ENCODE measurements at regions not wholly inside any gene's neighbourhood (a gene's known extent, or its start where the extent isn't known, plus 50 kb on each side); places are given as distances from the start of the nearest gene placed in this dataset.

DNA sequence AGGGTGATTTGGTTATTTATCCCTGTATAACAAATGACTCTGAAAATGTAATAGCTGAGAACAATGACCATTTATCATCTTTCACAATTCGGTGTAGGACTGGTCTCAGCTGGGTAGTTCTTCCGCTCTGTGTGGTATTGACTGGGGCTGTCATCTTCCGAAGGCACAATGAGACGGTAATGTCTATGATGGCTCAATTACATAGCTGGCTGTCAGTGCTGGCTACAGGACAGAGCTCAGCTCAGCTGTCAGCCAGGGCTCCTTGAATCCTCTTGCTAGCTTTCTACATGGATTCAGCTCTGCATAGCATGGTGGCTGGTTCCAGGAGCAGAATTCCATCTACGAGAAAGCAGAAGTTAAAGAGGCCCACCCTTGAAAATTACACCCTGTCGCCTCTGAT, 483.8 kb downstream of the TDRD15 start:
- TF ChIP-seq EZH2phosphoT487 (IDR thresholded peaks at IDR 0.05; ENCODE audit: low read depth): no peak
- TF ChIP-seq, protein P1, sequence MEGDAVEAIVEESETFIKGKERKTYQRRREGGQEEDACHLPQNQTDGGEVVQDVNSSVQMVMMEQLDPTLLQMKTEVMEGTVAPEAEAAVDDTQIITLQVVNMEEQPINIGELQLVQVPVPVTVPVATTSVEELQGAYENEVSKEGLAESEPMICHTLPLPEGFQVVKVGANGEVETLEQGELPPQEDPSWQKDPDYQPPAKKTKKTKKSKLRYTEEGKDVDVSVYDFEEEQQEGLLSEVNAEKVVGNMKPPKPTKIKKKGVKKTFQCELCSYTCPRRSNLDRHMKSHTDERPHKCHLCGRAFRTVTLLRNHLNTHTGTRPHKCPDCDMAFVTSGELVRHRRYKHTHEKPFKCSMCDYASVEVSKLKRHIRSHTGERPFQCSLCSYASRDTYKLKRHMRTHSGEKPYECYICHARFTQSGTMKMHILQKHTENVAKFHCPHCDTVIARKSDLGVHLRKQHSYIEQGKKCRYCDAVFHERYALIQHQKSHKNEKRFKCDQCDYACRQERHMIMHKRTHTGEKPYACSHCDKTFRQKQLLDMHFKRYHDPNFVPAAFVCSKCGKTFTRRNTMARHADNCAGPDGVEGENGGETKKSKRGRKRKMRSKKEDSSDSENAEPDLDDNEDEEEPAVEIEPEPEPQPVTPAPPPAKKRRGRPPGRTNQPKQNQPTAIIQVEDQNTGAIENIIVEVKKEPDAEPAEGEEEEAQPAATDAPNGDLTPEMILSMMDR (IDR thresholded peaks at IDR 0.05; ENCODE audit: low read depth, low read length): no peak
- Histone ChIP-seq H3K9me3 (ENCODE audit: insufficient read depth, low read length) (no peaks in the 10 kb centered on the region), H2AFZ (ENCODE audit: low read depth, low read length) (no peak overlapping the region), H3K36me3 (replicated peaks; ENCODE audit: low read depth, low read length) (no peaks in the 10 kb centered on the region), H4K20me1 (ENCODE audit: insufficient read depth, low read length) (no peaks in the 10 kb centered on the region), H3K79me2 (ENCODE audit: low read length) (no peaks in the 10 kb centered on the region), H3K4me1 (ENCODE audit: low read length) (no peaks in the 10 kb centered on the region), H3K9ac (ENCODE audit: low read length) (no peak overlapping the region), H3K27ac (ENCODE audit: low read length) (no peak overlapping the region), H3K4me2 (ENCODE audit: low read length) (no peak overlapping the region), H3K27me3 (ENCODE audit: low read depth, low read length) (no peaks in the 10 kb centered on the region), H3K4me3 (ENCODE audit: low read length) (no peak overlapping the region)

DNA sequence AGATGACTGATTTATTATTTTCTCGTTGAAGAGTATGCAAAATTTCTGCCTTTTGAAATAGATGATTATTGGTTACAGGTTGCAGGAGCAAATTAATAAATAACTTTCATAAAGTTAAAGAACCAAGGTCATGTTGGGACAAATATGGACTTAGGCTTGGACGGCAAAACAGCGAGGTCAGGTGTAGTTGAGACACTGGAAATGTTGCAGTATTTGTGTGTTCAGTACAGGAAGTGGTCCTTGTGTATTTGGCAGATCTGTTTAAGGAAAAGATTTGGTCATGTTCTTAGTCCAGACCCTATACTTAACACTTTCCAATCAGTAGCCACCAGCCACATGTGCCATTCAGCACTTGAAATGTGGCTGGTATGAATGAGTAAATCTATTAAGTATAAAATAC, 486.5 kb downstream of the TDRD15 start:
- Histone ChIP-seq H3K27me3 (ENCODE audit: low read depth, low read length) (no peaks in the 10 kb centered on the region), H3K4me3 (ENCODE audit: low read length) (no peak overlapping the region), H3K79me2 (ENCODE audit: low read length) (no peaks in the 10 kb centered on the region), H3K9ac (ENCODE audit: low read length) (no peak overlapping the region), H2AFZ (ENCODE audit: low read depth, low read length) (no peak overlapping the region), H4K20me1 (ENCODE audit: insufficient read depth, low read length) (no peaks in the 10 kb centered on the region), H3K36me3 (replicated peaks; ENCODE audit: low read depth, low read length) (no peaks in the 10 kb centered on the region), H3K27ac (ENCODE audit: low read length) (no peak overlapping the region), H3K4me1 (ENCODE audit: low read length) (no peaks in the 10 kb centered on the region), H3K9me3 (ENCODE audit: insufficient read depth, low read length) (no peaks in the 10 kb centered on the region), H3K4me2 (ENCODE audit: low read length) (no peak overlapping the region)
- no peak for TF ChIP-seq EZH2phosphoT487 (IDR thresholded peaks at IDR 0.05; ENCODE audit: low read depth)
- TF ChIP-seq, protein P1 (IDR thresholded peaks at IDR 0.05; ENCODE audit: low read depth, low read length): no peak

DNA sequence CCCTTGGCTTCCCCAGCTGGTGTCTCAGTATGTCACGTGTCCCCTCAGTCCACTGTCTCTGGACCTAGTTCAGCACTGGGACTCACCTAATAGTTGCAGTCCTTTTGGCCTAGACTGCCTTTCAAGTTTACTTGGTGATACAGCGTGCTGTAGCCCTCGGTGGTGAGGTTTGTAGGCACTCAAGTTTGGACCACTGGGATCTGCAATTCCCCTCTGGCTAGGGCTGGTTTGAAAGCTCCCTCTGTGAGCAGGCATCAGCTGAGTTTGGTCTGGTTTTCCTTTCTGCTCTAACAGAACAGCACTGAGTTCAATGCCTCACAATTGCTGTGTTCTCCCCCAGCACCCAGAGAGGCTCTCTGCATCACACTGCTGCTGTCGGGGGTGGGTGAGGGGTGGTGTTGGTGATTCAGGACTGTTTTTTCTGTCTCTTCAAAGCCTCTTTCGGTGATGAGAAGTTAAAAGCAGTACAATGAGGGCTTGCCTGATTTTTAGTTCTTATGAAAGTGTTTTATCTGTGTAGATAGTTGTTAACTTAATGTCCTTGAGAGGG, 494.2 kb downstream of the TDRD15 start:
- TF ChIP-seq, protein P1 (IDR thresholded peaks at IDR 0.05; ENCODE audit: low read depth, low read length): no peak
- TF ChIP-seq EZH2phosphoT487 (IDR thresholded peaks at IDR 0.05; ENCODE audit: low read depth): no peak
- no peak overlapping the region for H3K4me2 ChIP-seq (ENCODE audit: low read length)
- no peaks in the 10 kb centered on the region for H3K9me3 ChIP-seq (ENCODE audit: insufficient read depth, low read length)

DNA sequence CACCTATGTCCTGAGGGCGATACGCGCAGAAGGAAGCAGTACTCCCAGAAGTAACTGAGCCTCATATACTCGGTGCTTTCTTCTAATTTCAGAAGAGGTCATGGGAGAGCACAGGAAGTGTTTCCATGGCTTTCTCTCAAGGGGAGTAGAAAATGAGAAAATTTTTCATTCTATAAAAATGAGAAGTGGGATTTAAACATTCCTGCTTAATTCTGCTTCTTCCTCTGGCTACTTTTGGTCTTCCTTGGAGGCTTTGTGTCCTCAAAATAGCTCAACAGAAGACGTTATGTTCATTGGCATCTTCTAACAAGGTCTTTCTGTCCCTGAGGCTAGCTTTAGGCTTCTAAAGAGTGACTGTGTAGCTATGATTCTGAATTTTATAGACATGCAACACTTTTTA, 497.0 kb downstream of the TDRD15 start:
- H2AFZ ChIP-seq (ENCODE audit: low read depth, low read length): no peak overlapping the region
- TF ChIP-seq, protein P1 (IDR thresholded peaks at IDR 0.05; ENCODE audit: low read depth, low read length): no peak
- no peak for TF ChIP-seq EZH2phosphoT487 (IDR thresholded peaks at IDR 0.05; ENCODE audit: low read depth)
- no peak overlapping the region for H3K27ac ChIP-seq (ENCODE audit: low read length)
- H3K36me3 ChIP-seq (replicated peaks; ENCODE audit: low read depth, low read length): no peaks in the 10 kb centered on the region
- no peak overlapping the region for H3K4me3 ChIP-seq (ENCODE audit: low read length)
- no peaks in the 10 kb centered on the region for H3K27me3 ChIP-seq (ENCODE audit: low read depth, low read length)
- H3K9me3 ChIP-seq (ENCODE audit: insufficient read depth, low read length): no peaks in the 10 kb centered on the region
- no peak overlapping the region for H3K4me2 ChIP-seq (ENCODE audit: low read length)
- H3K9ac ChIP-seq (ENCODE audit: low read length): no peak overlapping the region
- no peaks in the 10 kb centered on the region for H3K4me1 ChIP-seq (ENCODE audit: low read length)
- H4K20me1 ChIP-seq (ENCODE audit: insufficient read depth, low read length): no peaks in the 10 kb centered on the region
- no peaks in the 10 kb centered on the region for H3K79me2 ChIP-seq (ENCODE audit: low read length)

More for the DNA sequence above, 494.2 kb downstream of the TDRD15 start:
- Histone ChIP-seq H3K36me3 (replicated peaks; ENCODE audit: low read depth, low read length) (no peaks in the 10 kb centered on the region), H3K4me1 (ENCODE audit: low read length) (no peaks in the 10 kb centered on the region), H4K20me1 (ENCODE audit: insufficient read depth, low read length) (no peaks in the 10 kb centered on the region), H2AFZ (ENCODE audit: low read depth, low read length) (no peak overlapping the region), H3K27ac (ENCODE audit: low read length) (no peak overlapping the region), H3K9ac (ENCODE audit: low read length) (no peak overlapping the region), H3K27me3 (ENCODE audit: low read depth, low read length) (no peaks in the 10 kb centered on the region), H3K4me3 (ENCODE audit: low read length) (no peak overlapping the region), H3K79me2 (ENCODE audit: low read length) (no peaks in the 10 kb centered on the region)
